Brain pericyte (primary cell): ENCODE measurements at regions not wholly inside any gene's neighbourhood (a gene's known extent, or its start where the extent isn't known, plus 50 kb on each side); places are given as distances from the start of the nearest gene placed in this dataset.
"Not testable (repeated sequence)": the region's sequence is repeated elsewhere in the genome, so short reads cannot be mapped to it uniquely, and the experiment has no call there.

Source experiments
- DNase-seq: peaks from one replicate; pipeline ENCODE4 v3.0.0-alpha.2; 2012; ENCODE audit warnings: low read depth, low spot score

DNA sequence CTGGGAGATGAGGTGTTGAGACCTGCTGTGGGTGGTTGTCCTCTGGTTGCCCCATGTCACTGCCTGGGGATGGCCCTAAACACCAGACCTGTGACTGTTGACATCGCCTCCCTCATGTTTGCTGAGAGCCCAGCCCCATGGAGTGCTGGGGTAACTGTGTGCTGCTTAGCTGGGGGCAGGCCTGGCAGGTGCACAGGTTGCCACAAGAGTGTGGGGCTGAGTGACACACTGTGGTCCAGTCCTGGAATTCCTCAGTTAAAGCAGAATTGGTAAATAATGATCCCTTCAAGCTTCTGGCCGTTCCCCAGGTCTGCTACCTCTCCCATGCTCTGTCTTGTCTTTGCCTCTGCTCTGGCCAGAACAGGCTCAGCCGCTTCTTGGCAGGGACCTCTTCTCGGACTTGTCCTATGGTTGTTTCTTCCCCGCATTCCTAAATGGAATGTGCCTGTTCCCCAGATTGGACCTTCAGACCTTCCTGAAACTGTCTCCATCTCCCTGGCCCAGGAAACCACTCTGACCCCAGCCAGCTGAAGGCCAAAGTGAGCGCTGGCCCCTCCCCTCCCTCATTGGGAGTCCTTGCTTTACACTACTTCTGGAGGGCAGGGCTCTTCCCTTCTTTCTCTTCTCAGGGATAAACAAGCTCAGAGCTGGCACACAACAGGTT lies 61.2 kb upstream of the PITX1 start:
- DNase-seq = no peak

DNA sequence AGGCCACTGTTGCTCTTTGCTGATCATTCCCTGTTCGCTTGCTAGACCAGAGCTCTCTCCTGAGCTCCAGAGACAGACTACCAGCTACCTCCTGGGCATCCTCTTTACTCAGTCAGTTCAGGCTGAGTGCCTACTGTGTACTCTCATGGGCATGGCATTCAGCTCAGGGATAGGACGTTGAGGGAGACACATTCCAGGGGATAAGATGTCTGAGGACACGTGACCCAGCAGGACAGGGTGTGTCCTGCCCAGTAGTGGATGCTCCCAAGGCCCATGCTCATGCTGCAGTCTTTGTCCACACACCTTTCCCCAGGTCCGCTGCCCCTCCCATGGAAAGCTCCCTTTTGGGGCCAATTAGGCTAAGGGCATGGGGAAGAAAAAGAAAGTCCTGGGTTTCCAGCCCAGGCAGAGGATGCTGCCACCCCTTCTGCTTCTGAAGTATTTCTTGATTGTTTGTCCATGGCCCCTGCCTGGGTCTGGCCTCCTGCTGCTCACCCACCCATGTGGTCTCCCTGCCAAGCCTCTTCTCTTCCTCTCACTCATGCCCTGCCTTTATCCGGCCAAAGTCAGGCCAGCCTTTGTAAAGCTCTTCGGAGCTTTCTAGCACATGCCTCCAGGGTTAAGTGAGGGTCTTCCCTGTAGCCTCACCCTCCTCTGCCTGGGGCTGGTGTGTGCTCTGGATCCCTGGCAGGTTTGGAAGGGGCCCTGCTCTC lies 60.5 kb upstream of the PITX1 start:
- no peak for DNase-seq

DNA sequence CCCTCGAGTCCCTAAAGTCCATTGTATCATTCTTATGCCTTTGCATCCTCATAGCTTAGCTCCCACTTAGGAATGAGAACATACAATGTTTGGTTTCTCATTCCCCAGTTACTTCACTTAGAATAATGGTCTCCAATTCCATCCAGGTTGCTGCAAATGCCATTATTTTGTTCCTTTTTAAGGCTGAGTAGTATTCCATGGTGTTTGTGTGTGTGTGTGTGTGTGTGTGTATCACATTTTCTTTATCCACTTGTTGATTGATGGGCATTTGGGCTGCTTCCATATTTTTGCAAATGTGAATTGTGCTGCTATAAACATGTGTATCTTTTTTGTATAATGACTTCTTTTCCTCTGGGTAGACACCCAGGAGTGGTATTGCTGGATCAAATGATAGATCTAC lies 59.5 kb upstream of the PITX1 start:
- not testable (repeated sequence) for DNase-seq

DNA sequence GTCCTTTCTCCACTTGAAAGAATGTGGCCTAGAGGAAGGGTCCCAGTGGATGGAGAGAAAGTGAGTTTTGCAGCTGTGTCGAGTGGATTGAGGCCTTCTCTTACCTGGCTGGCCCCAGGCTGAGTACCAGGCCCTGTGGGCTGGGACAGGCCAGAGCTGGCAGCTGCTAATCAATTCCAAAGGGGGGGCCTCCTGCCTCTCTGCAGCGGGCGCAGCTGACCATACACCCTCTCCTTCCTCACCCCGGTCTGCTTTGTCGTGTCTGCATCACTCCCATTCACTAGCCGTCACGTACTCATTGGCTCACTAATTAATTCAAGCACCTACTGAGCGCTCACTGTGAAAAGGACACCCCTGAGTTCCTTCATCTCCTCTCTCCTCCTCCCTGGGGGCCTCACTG lies 58.4 kb upstream of the PITX1 start:
- DNase-seq = no peak

DNA sequence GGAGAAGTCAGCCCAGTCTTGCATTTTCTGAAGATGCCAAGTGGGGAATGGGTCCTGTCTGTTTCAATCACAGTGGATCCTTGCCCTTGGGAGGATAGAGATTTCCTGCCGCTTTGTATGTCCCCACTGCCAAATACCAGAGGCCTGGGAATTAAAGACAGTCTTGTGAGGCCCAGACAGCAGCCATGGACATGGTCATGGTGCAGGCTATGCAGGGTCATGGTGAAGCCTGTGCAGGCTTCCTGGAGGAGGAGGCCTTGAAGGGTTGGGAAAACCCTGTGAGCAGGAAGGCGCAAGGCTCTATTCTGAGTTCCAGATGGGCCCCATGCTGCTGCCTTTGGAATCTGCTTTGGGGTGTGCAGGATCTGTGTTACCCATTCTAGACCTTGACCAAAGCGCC lies 57.3 kb upstream of the PITX1 start:
- DNase-seq = no peak

DNA sequence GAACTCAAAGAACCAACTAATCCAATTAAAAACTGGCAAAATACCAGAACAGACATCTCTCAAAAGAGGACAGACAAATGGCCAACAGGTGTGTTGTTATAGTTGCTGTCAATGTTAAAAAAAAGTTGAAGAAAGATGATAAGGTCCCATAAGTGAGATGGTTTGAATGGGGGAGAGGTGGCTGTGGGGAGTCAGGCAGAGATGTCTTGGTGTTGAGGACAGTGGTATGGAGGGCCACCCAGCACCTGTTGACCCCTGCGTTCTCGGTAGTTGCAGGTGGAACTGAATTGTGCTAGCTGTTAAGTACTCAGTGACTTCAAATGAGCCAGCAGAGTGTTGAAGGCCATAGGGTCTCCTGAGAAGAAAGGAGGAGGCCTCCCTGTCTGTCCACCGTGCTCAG lies 55.9 kb upstream of the PITX1 start:
- DNase-seq = no peak

DNA sequence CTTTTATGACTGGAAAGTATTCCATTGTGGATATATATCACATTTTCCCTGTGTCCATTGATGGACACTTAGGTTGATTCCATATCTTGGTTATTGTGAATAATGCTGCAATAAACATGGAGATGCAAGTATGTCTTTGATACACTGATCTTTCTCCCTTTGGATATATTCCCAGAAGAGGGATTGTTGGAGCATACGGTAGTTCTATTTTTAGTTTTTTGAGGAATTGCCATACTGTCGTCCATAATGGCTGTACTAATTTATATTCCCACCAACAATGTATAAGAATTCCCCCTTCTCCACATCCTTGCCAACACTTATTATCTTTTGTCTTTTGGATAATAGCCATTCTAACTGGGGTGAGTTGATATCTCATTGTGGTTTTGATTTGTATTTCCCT lies 54.9 kb upstream of the PITX1 start:
- DNase-seq = no peak

DNA sequence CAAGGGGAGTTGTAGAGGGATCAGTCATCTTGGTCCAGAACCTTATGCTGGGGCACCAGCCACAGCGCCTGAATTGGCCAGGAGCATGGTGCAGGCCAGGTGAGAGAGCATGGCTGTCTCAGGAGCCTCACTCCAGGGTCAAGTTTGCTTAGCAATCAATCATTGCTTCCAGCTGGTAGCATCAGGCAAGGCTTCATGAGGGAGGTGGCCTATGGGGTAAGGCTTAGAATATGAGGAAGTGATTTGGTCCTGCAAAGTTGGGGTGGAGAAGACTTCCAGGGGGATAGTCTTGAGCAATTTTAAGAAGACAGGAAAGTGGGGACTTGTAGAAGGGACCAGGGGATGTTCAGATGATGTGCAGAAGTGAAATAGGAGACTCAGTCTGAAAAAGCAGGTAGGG lies 53.9 kb upstream of the PITX1 start:
- DNase-seq = no peak

DNA sequence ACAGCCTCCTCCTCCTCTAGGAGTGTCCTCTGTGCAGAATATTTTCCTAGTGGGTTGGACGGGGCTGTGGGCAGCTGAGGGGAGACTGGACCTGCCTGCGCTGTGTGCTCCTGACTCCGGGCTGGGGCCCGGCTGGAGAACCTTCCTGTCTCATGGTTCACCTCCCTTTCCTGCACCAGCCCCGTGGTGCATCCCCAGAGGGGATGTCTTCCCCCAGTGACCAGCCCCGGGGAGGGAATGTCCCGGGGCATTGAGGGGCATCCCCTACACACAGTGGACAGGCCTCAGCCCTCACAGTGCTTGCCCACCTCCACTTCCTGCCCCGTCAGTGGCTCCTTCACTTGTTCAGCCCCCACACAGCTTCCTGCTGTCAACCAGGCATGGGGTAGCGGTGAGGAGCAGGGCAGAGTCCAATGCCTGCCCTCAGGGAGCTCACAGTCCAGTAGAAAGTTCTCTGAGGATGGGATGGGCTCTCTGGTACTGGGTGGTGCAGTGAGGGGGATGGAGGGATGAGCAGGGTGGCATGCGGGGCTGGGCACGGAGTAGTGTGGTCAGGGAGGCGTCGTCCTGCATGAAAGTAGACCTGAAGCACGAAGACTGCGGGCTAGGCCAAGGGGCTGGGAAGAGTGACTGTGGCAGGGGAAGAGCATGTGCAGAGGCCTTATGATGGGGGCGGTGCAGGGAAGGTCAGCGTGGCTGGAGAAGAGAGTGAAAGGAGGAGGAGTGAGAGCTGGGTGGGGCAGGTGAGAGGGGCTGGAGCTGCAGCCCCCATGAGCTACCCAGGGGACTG lies 52.1 kb upstream of the PITX1 start:
- DNase-seq = no peak

DNA sequence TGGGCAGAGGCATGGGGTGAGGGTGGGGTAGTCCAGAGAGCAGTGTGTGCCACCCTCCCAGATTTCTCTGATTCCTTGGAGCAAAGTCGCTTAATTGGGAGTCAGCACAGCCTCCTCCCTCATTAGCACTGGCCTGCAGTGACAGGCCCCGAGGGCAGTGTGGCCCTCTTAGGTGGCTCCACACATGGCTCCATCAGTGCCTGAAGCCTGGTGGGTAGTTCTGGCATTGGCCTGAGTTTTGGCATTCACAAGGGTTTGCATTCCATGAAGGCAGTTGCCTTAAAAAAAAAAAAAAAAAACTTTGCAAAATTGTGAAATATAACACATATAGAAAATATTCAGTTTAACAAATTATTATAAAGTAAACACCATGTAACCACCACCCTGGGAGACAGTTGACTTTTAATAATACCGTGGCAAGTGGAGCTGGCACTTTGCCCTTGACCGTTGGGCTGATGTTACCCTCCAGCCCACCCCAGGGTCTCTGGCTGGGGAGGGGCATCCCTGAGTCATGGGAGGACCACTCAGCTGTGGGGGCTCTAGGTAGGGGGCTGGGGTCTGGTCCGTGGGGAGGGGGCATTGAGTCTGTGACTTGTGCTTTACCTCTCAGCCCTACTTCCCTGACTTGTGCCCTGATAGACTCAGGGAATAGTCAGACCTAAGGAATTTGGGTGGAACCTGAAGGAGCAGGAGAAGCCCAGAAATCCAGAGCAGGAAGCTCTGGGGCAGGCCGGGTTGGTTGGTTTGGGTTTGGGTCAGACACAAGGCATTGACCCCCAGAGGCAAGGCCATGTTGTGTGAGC lies 51.3 kb upstream of the PITX1 start:
- no peak for DNase-seq
